ENCODE measurements at regions not wholly inside any gene's neighbourhood (a gene's known extent, or its start where the extent isn't known, plus 50 kb on each side); places are given as distances from the start of the nearest gene placed in this dataset.

- RAD21 ChIA-PET (ENCODE audit: unreplicated experiment): no interaction called here
- POLR2A ChIA-PET: no interaction called here
- CTCF ChIA-PET: no interaction called here
- TF ChIP-seq SMAD5 (IDR thresholded peaks at IDR 0.05; ENCODE audit: low read depth): no peak
- no peak for TF ChIP-seq NR2F1 (conservative IDR thresholded peaks at IDR 0.05)
- no peak for TF ChIP-seq ZSCAN29 (IDR thresholded peaks at IDR 0.05)
- TF ChIP-seq NBN (IDR thresholded peaks at IDR 0.05): no peak
- TF ChIP-seq STAT3 (IDR thresholded peaks at IDR 0.05; ENCODE audit: low read depth, low read length): no peak
- no peak for TF ChIP-seq BCL11A (IDR thresholded peaks at IDR 0.05; ENCODE audit: low read depth, low read length)
- TF ChIP-seq PKNOX1 (IDR thresholded peaks at IDR 0.05): no peak
- TF ChIP-seq ZNF207 (IDR thresholded peaks at IDR 0.05; ENCODE audit: borderline replicate concordance): no peak
- no peak for TF ChIP-seq MTA2 (IDR thresholded peaks at IDR 0.05; ENCODE audit: low read depth)
- no peak for TF ChIP-seq GATAD2B (conservative IDR thresholded peaks at IDR 0.05; ENCODE audit: low read depth)
- no peak overlapping the region for H3K27ac ChIP-seq (ENCODE audit: control insufficient read depth, insufficient read depth)
- no peaks in the 10 kb centered on the region for H3K4me1 ChIP-seq (ENCODE audit: control insufficient read depth, insufficient read depth, low read length)
- H3K4me2 ChIP-seq (ENCODE audit: control insufficient read depth, insufficient read depth): no peak overlapping the region
- FAIRE-seq: no peak
- WGBS (ENCODE audit: insufficient coverage, insufficient replicate concordance, low lambda C conversion rate, missing lambda C conversion rate): 8% methylated on average over 3 of the region's 3 CpGs
- H3K9me3 ChIP-seq (replicated peaks; ENCODE audit: control insufficient read depth, insufficient read depth, low read length): no peaks in the 10 kb centered on the region
- intact Hi-C loops (cut with micrococcal nuclease; ENCODE audit: unreplicated experiment): no loop called here
- no peaks in the 10 kb centered on the region for H3K79me2 ChIP-seq (ENCODE audit: control insufficient read depth, insufficient read depth, low read length)
- H2AFZ ChIP-seq (ENCODE audit: control insufficient read depth, low read depth, low read length): no peak overlapping the region
- BruUV-seq (replicated peaks): no TSS peak
- H3K27me3 ChIP-seq (replicated peaks in 1 of 2; ENCODE audit: control insufficient read depth in 2 of 2, insufficient read depth in 2 of 2, low read length in 1 of 2): no peaks in the 10 kb centered on the region
- H3K9ac ChIP-seq (ENCODE audit: control insufficient read depth, insufficient read depth, low read length): no peak overlapping the region
- SMC1A ChIA-PET (ENCODE audit: uncharacterized antibody, unreplicated experiment): no interaction called here
- no peaks in the 10 kb centered on the region for H3K36me3 ChIP-seq (ENCODE audit: control insufficient read depth in 2 of 2, insufficient read depth in 2 of 2, low read length in 1 of 2)
- H4K20me1 ChIP-seq (ENCODE audit: control insufficient read depth, insufficient read depth): no peaks in the 10 kb centered on the region
- ATAC-seq: no peak
- no peak overlapping the region for H3K4me3 ChIP-seq
- DNase-seq (ENCODE audit: low read depth, low spot score): no peak
- in situ Hi-C loops (cut with MboI): no loop called here
Measured at GRCh38 chr2:34808426-34808825, 1209.3 kb upstream of the FAM98A start.

- no peak overlapping the region for H3K4me3 ChIP-seq
- DNase-seq (ENCODE audit: low read depth, low spot score): no peak
- no peak overlapping the region for H3K9ac ChIP-seq (ENCODE audit: control insufficient read depth, insufficient read depth, low read length)
- BruUV-seq (replicated peaks): no TSS peak
- no peak for ATAC-seq
- H3K4me2 ChIP-seq (ENCODE audit: control insufficient read depth, insufficient read depth): no peak overlapping the region
- SMC1A ChIA-PET (ENCODE audit: uncharacterized antibody, unreplicated experiment): no interaction called here
- no peak overlapping the region for H3K27ac ChIP-seq (ENCODE audit: control insufficient read depth, insufficient read depth)
- no peaks in the 10 kb centered on the region for H3K4me1 ChIP-seq (ENCODE audit: control insufficient read depth, insufficient read depth, low read length)
- FAIRE-seq: no peak
- TF ChIP-seq NKRF (conservative IDR thresholded peaks at IDR 0.05) (no peak), HDGF (IDR thresholded peaks at IDR 0.05) (no peak), STAT1 (conservative IDR thresholded peaks at IDR 0.05) (no peak), NFXL1 (IDR thresholded peaks at IDR 0.05; ENCODE audit: borderline replicate concordance) (no peak), BCL11A (IDR thresholded peaks at IDR 0.05; ENCODE audit: low read depth, low read length) (no peak), IKZF1 (conservative IDR thresholded peaks at IDR 0.05) (no peak)
- RAD21 ChIA-PET (ENCODE audit: unreplicated experiment): no interaction called here
- H2AFZ ChIP-seq (ENCODE audit: control insufficient read depth, low read depth, low read length): no peak overlapping the region
- no peaks in the 10 kb centered on the region for H4K20me1 ChIP-seq (ENCODE audit: control insufficient read depth, insufficient read depth)
- POLR2A ChIA-PET: no interaction called here
- intact Hi-C loops (cut with micrococcal nuclease; ENCODE audit: unreplicated experiment): no loop called here
- H3K79me2 ChIP-seq (ENCODE audit: control insufficient read depth, insufficient read depth, low read length): no peaks in the 10 kb centered on the region
- H3K27me3 ChIP-seq (replicated peaks in 1 of 2; ENCODE audit: control insufficient read depth in 2 of 2, insufficient read depth in 2 of 2, low read length in 1 of 2): no peaks in the 10 kb centered on the region
- H3K36me3 ChIP-seq (ENCODE audit: control insufficient read depth in 2 of 2, insufficient read depth in 2 of 2, low read length in 1 of 2): no peaks in the 10 kb centered on the region
- in situ Hi-C loops (cut with MboI): no loop called here
- CTCF ChIA-PET: no interaction called here
- H3K9me3 ChIP-seq (replicated peaks; ENCODE audit: control insufficient read depth, insufficient read depth, low read length): no peaks in the 10 kb centered on the region
Measured at GRCh38 chr2:34806891-34807290, 1207.8 kb upstream of the FAM98A start.

All from GM12878 (cell line).